Transverse colon (tissue), 4 donors: ENCODE measurements at regions not wholly inside any gene's neighbourhood (a gene's known extent, or its start where the extent isn't known, plus 50 kb on each side); places are given as distances from the start of the nearest gene placed in this dataset.

Experiments used
- POLR2A ChIP-seq: fragments of 450-650 bp; IDR thresholded peaks from one replicate; pipeline ENCODE4 v1.6.1; 2016; ENCODE audit warnings: antibody characterized with exemption, mild to moderate bottlenecking, moderate library complexity
- POLR2AphosphoS5 ChIP-seq, 3 donors: sonication (generic); formaldehyde crosslinking; IDR thresholded peaks; one replicate each; pipeline ENCODE4 v1.6.1; 2016; ENCODE audit warnings: antibody characterized with exemption in 3 of 3
- TF ChIP-seq, protein P1 (sequence below), 5 experiments: fragments of 200-600 bp in 3 of 5; fragments of 450-650 bp in 2 of 5; sonication (generic) in 3 of 5; IDR thresholded peaks; 1 replicate in 2 of 5; 2 replicates in 3 of 5; pipeline ENCODE4 v1.5.1; 2016 to 2017; ENCODE audit warnings: antibody characterized with exemption in 5 of 5, inconsistent platforms in 3 of 5, mild to moderate bottlenecking in 2 of 5, moderate library complexity in 1 of 5

DNA sequence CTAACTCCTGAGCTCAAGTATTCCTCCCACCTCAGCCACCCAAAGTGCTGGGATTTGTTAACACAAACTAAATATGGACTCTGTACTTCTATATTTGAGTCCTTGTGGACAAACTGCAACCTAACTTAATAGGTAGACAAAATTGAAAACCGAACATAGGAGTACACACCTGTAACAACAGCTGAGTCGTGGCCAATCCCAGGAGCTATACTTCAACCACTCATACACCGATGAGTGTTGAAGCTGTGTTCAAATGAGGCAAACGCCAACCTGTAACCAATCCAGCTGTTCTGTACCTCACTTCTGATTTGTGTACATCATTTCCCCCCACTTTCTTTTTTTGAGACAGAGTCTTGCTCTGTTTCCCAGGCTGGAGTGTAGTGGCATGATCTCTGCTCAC lies 471.5 kb upstream of the C16orf82 start:
- TF ChIP-seq POLR2AphosphoS5 (IDR thresholded peaks at IDR 0.05) (no peak), POLR2A (no peak)
- TF ChIP-seq, protein P1, sequence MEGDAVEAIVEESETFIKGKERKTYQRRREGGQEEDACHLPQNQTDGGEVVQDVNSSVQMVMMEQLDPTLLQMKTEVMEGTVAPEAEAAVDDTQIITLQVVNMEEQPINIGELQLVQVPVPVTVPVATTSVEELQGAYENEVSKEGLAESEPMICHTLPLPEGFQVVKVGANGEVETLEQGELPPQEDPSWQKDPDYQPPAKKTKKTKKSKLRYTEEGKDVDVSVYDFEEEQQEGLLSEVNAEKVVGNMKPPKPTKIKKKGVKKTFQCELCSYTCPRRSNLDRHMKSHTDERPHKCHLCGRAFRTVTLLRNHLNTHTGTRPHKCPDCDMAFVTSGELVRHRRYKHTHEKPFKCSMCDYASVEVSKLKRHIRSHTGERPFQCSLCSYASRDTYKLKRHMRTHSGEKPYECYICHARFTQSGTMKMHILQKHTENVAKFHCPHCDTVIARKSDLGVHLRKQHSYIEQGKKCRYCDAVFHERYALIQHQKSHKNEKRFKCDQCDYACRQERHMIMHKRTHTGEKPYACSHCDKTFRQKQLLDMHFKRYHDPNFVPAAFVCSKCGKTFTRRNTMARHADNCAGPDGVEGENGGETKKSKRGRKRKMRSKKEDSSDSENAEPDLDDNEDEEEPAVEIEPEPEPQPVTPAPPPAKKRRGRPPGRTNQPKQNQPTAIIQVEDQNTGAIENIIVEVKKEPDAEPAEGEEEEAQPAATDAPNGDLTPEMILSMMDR (IDR thresholded peaks at IDR 0.05): no peak
